ENCODE measurements at regions not wholly inside any gene's neighbourhood (a gene's known extent, or its start where the extent isn't known, plus 50 kb on each side); places are given as distances from the start of the nearest gene placed in this dataset.

DNA sequence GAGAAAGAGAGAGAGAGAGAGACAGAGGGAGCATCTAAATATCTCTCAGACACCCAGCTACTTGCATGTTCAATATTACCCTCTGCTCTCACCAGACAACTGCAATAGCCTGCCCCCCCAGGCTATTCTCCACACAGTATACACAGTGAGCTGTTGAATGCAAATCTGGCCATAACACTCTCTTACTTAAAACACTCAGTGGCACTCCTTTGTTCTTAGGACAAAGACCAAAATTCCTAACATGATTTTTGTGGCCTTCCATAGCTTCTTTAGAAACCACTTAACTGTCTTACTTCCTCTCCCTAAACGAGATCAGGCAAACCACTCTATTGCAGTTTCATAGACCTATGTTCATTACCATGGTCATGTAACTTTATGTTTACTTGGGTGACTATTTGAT lies 903.6 kb upstream of the AUTS2 start:
- TF ChIP-seq, protein P1, sequence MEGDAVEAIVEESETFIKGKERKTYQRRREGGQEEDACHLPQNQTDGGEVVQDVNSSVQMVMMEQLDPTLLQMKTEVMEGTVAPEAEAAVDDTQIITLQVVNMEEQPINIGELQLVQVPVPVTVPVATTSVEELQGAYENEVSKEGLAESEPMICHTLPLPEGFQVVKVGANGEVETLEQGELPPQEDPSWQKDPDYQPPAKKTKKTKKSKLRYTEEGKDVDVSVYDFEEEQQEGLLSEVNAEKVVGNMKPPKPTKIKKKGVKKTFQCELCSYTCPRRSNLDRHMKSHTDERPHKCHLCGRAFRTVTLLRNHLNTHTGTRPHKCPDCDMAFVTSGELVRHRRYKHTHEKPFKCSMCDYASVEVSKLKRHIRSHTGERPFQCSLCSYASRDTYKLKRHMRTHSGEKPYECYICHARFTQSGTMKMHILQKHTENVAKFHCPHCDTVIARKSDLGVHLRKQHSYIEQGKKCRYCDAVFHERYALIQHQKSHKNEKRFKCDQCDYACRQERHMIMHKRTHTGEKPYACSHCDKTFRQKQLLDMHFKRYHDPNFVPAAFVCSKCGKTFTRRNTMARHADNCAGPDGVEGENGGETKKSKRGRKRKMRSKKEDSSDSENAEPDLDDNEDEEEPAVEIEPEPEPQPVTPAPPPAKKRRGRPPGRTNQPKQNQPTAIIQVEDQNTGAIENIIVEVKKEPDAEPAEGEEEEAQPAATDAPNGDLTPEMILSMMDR (IDR thresholded peaks at IDR 0.05) = no peak
- TF ChIP-seq POLR2AphosphoS5 (IDR thresholded peaks at IDR 0.05) (no peak), POLR2A (IDR thresholded peaks at IDR 0.05) (no peak)
